Omental fat pad (tissue), 3 donors: ENCODE measurements at regions not wholly inside any gene's neighbourhood (a gene's known extent, or its start where the extent isn't known, plus 50 kb on each side); places are given as distances from the start of the nearest gene placed in this dataset.

Source experiments
- ATAC-seq: fragments of 150-250 bp; one replicate; pipeline ENCODE4 v1.9.1; 2016; ENCODE audit warnings: mild to moderate bottlenecking, moderate library complexity; ENCODE audit not compliant: low FRiP score
- DNase-seq: peaks from one replicate; pipeline ENCODE4 v3.0.0-alpha.2; 2019; ENCODE audit warnings: low spot score
- CTCF ChIP-seq, 3 donors: fragments of 450-650 bp; IDR thresholded peaks; one replicate each; pipeline ENCODE4 v1.5.1; 2016 to 2017; ENCODE audit warnings: antibody characterized with exemption in 3 of 3, mild to moderate bottlenecking in 3 of 3, moderate library complexity in 2 of 3

- ATAC-seq (no peak), DNase-seq (no peak)
- no peak for TF ChIP-seq CTCF (IDR thresholded peaks at IDR 0.05)
Measured at GRCh38 chr3:18625085-18625484, 199.9 kb upstream of the SATB1 start.

GRCh38 chr3:18623220-18623619, 198.1 kb upstream of the SATB1 start:
- ATAC-seq, result no peak
- TF ChIP-seq CTCF (IDR thresholded peaks at IDR 0.05), result no peak
- DNase-seq, result no peak

GRCh38 chr3:18618723-18619122, 193.6 kb upstream of the SATB1 start:
- ATAC-seq, result no peak
- DNase-seq, result no peak
- no peak for TF ChIP-seq CTCF (IDR thresholded peaks at IDR 0.05)

- TF ChIP-seq CTCF (IDR thresholded peaks at IDR 0.05), result no peak
- ATAC-seq, result no peak
- no peak for DNase-seq
Measured at GRCh38 chr3:18611991-18612390, 186.9 kb upstream of the SATB1 start.

- no peak for TF ChIP-seq CTCF (IDR thresholded peaks at IDR 0.05)
- no peak for DNase-seq
- ATAC-seq, result no peak
Measured at GRCh38 chr3:18609187-18609586, 184.0 kb upstream of the SATB1 start.

GRCh38 chr3:18597919-18598318, 172.8 kb upstream of the SATB1 start:
- TF ChIP-seq CTCF (IDR thresholded peaks at IDR 0.05), result no peak
- DNase-seq (no peak), ATAC-seq (no peak)

GRCh38 chr3:18593231-18593630, 168.1 kb upstream of the SATB1 start:
- TF ChIP-seq CTCF (IDR thresholded peaks at IDR 0.05), result no peak
- ATAC-seq (no peak), DNase-seq (no peak)
